Activated B cell treated with CpG ODN at 0.5 μM for 24 hours (primary cell): ENCODE measurements at regions not wholly inside any gene's neighbourhood (a gene's known extent, or its start where the extent isn't known, plus 50 kb on each side); places are given as distances from the start of the nearest gene placed in this dataset.

Experiments used
- ATAC-seq: fragments of 200-7000 bp; cut with Tn5 transposase; one replicate; pipeline ENCODE4 v1.10.0; 2021; ENCODE audit warnings: low read depth, mild to moderate bottlenecking, moderate library complexity
- CTCF ChIA-PET: fragments of 350-600 bp; sonication (Branson Sonifier 250); formaldehyde crosslinking; loops from one replicate; lab custom pipeline; 2021; ENCODE audit warnings: antibody characterized with exemption; lab: Charles Lee
- POLR2A ChIA-PET: fragments of 350-600 bp; sonication (Branson Sonifier 250); formaldehyde crosslinking; loops from one replicate; lab custom pipeline; 2021; ENCODE audit warnings: antibody characterized with exemption; lab: Charles Lee
- DNase-seq: peaks from one replicate; pipeline ENCODE4 v3.0.0; 2022
- H3K27ac Mint-ChIP-seq: one replicate; pipeline ENCODE4 v1.8.0; 2020; ENCODE audit warnings: mixed read lengths
- H3K27me3 Mint-ChIP-seq: one replicate; pipeline ENCODE4 v1.8.0; 2021; ENCODE audit warnings: mixed read lengths
- H3K36me3 Mint-ChIP-seq: one replicate; pipeline ENCODE4 v1.8.0; 2021; ENCODE audit warnings: low read depth, mixed read lengths
- H3K4me1 Mint-ChIP-seq: one replicate; pipeline ENCODE4 v1.8.0; 2021; ENCODE audit warnings: mixed read lengths
- H3K4me3 Mint-ChIP-seq: one replicate; pipeline ENCODE4 v1.8.0; 2020; ENCODE audit warnings: mild to moderate bottlenecking, mixed read lengths
- H3K9me3 Mint-ChIP-seq: one replicate; pipeline ENCODE4 v1.8.0; 2020; ENCODE audit warnings: mixed read lengths
- intact Hi-C: fragments of 100-400 bp; cut with micrococcal nuclease; formaldehyde crosslinking; loops from one replicate; pipeline ENCODE4 v1.15.1; 2024
- TF ChIP-seq, protein P1 (sequence below): fragments of 200-600 bp; IDR thresholded peaks from one replicate; pipeline ENCODE4 v1.8.0; 2022; ENCODE audit warnings: antibody characterized with exemption, mild to moderate bottlenecking

DNA sequence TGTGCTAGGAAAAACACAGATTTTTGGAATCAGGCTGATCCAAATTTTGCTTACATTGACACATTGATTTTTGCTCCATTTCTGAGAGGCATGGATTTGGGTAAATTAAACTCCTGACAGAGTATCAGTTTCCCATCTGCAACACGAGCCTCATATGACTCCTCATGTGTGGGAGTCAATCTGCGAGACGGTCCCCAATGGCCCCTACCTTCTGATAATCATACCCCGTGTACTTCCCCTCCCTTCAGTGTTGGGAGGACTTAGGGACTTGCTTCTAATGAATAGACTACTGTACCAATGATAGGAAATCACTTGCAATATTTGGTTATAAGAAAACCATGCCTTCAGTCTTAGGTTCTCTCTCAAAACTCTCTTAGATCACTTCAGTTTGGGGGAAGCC is 302.7 kb downstream of the ETS1 start:
- no peak for DNase-seq
- Mint-ChIP-seq H3K9me3 (no peaks in the 10 kb centered on the region), H3K36me3 (no peaks in the 10 kb centered on the region), H3K27ac (peak overlapping the region; percentile 57), H3K4me1 (peaks cover 56% of the 10 kb centered on the region), H3K4me3 (no peak overlapping the region), H3K27me3 (no peaks in the 10 kb centered on the region)
- intact Hi-C loops = loop anchor here (1.0 kb wide), 1 partner anchor 11 kb away; no protein-coding TSS in a partner anchor
- ChIA-PET CTCF (interaction anchor here (1.3 to 10.8 kb wide), 4 partner anchors 11 to 346 kb away, joined by 3 to 190 read pairs (median 4); no protein-coding TSS in a partner anchor), POLR2A (interaction anchor here (0.5 to 1.8 kb wide), 5 partner anchors 183 to 409 kb away, joined by 3 to 6 read pairs (median 3); partner anchors contain the start of gene FLI1)
- ATAC-seq = peak; percentile 48
- TF ChIP-seq, protein P1, sequence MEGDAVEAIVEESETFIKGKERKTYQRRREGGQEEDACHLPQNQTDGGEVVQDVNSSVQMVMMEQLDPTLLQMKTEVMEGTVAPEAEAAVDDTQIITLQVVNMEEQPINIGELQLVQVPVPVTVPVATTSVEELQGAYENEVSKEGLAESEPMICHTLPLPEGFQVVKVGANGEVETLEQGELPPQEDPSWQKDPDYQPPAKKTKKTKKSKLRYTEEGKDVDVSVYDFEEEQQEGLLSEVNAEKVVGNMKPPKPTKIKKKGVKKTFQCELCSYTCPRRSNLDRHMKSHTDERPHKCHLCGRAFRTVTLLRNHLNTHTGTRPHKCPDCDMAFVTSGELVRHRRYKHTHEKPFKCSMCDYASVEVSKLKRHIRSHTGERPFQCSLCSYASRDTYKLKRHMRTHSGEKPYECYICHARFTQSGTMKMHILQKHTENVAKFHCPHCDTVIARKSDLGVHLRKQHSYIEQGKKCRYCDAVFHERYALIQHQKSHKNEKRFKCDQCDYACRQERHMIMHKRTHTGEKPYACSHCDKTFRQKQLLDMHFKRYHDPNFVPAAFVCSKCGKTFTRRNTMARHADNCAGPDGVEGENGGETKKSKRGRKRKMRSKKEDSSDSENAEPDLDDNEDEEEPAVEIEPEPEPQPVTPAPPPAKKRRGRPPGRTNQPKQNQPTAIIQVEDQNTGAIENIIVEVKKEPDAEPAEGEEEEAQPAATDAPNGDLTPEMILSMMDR = no peak

DNA sequence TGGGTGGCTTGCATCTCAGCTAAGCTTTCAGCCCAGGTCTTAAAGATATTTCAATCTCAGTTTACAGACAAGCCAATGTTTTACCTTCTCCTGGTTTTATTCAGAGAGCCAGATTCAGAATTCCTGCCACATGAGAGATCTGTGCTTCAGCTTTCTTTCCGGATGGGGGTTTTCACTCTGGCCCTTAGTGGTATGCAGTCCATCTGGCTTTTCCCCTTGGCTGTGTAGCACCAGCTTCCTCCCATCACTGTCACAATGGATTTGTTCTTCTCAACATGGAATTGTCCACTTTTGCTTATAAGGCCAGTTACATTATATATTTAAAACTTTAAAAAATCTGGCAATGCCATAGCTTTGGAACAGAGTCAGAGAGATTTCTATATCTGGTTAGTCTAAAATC is 303.9 kb downstream of the ETS1 start:
- TF ChIP-seq, protein P1 = no peak
- DNase-seq (no peak), ATAC-seq (no peak)
- CTCF ChIA-PET = interaction anchor here (0.9 to 10.8 kb wide), 4 partner anchors 12 to 347 kb away, joined by 3 to 190 read pairs (median 4); no protein-coding TSS in a partner anchor
- intact Hi-C loops = no loop called here
- POLR2A ChIA-PET = interaction anchor here (0.9 to 1.8 kb wide), 5 partner anchors 9 to 349 kb away, joined by 3 to 4 read pairs (median 3); no protein-coding TSS in a partner anchor
- Mint-ChIP-seq H3K27ac (no peak overlapping the region), H3K27me3 (no peaks in the 10 kb centered on the region), H3K9me3 (no peaks in the 10 kb centered on the region), H3K4me1 (peaks cover 47% of the 10 kb centered on the region), H3K4me3 (no peak overlapping the region), H3K36me3 (no peaks in the 10 kb centered on the region)

- Mint-ChIP-seq H3K36me3 (no peaks in the 10 kb centered on the region), H3K4me3 (no peak overlapping the region), H3K4me1 (peaks cover 39% of the 10 kb centered on the region), H3K9me3 (no peaks in the 10 kb centered on the region), H3K27me3 (no peaks in the 10 kb centered on the region), H3K27ac (no peak overlapping the region)
- TF ChIP-seq, protein P1 = no peak
- DNase-seq = no peak
- no peak for ATAC-seq
- ChIA-PET POLR2A (interaction anchor here (0.7 kb wide), 1 partner anchor 346 kb away, joined by 3 read pairs; no protein-coding TSS in a partner anchor), CTCF (no interaction called here)
- intact Hi-C loops = no loop called here
Measured at GRCh38 chr11:128282053-128282452, 305.3 kb downstream of the ETS1 start.

- Mint-ChIP-seq H3K4me3 (no peak overlapping the region), H3K9me3 (no peaks in the 10 kb centered on the region), H3K27me3 (no peaks in the 10 kb centered on the region), H3K27ac (no peak overlapping the region), H3K4me1 (peaks cover 21% of the 10 kb centered on the region), H3K36me3 (no peaks in the 10 kb centered on the region)
- DNase-seq (no peak), ATAC-seq (no peak)
- ChIA-PET POLR2A (interaction anchor here (0.6 to 1.2 kb wide), 2 partner anchors 15 to 275 kb away, joined by 3 read pairs; no protein-coding TSS in a partner anchor), CTCF (interaction anchor here (1.6 to 1.7 kb wide), 2 partner anchors 122 to 352 kb away, joined by 6 to 7 read pairs; no protein-coding TSS in a partner anchor)
- intact Hi-C loops = no loop called here
- TF ChIP-seq, protein P1 = no peak
Measured at GRCh38 chr11:128279866-128280265, 307.5 kb downstream of the ETS1 start.

DNA sequence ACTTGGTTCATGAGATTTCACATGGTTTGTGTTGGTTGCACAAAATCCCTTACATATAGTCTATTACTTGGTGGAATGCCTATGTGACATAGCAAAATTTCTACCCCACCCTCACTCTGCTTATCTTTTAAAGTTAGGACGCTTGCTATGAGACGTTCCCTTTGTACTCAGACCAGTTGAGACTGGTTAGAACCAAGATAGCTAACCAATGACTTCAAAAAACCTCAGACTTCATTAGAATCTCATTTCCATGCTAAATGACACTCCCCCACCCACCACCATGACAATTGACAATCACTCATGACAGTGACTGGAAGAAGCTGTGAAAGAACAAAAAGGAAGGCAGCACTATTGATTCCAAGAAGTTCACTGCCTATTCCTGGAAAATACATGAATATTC is 313.6 kb downstream of the ETS1 start:
- H3K27me3 Mint-ChIP-seq = no peaks in the 10 kb centered on the region
- DNase-seq (no peak), ATAC-seq (no peak)
- peaks cover 61% of the 10 kb centered on the region for H3K4me1 Mint-ChIP-seq
- TF ChIP-seq, protein P1 = no peak
- CTCF ChIA-PET = interaction anchor here (1.0 to 1.4 kb wide), 2 partner anchors 11 to 358 kb away, joined by 3 read pairs; no protein-coding TSS in a partner anchor
- H3K27ac Mint-ChIP-seq = peak overlapping the region; percentile 88
- POLR2A ChIA-PET = interaction anchor here (1.4 kb wide), 1 partner anchor 10 kb away, joined by 4 read pairs; no protein-coding TSS in a partner anchor
- peak overlapping the region; percentile 55 for H3K4me3 Mint-ChIP-seq
- peaks cover 2% of the 10 kb centered on the region for H3K9me3 Mint-ChIP-seq
- intact Hi-C loops = loop anchor here (1.0 to 5.0 kb wide), 4 partner anchors 11 to 569 kb away; no protein-coding TSS in a partner anchor
- H3K36me3 Mint-ChIP-seq = no peaks in the 10 kb centered on the region
